HL-60 (cell line): ENCODE measurements at regions not wholly inside any gene's neighbourhood (a gene's known extent, or its start where the extent isn't known, plus 50 kb on each side); places are given as distances from the start of the nearest gene placed in this dataset.

Experiments
- GABPA ChIP-seq: IDR thresholded peaks from 2 replicates; pipeline ENCODE4 v1.6.1; 2012; ENCODE audit warnings: low read depth
- POLR2AphosphoS5 ChIP-seq: IDR thresholded peaks from 2 replicates; pipeline ENCODE4 v1.6.1; 2012; ENCODE audit warnings: low read depth
- SPI1 ChIP-seq: IDR thresholded peaks from 2 replicates; pipeline ENCODE4 v1.6.1; 2012; ENCODE audit warnings: low read depth, mild to moderate bottlenecking, borderline replicate concordance
- TF ChIP-seq, protein P1 (sequence below): IDR thresholded peaks from one replicate; pipeline ENCODE4 v1.5.1; 2011; ENCODE audit warnings: low read length, control low read depth, inconsistent platforms; ENCODE audit not compliant: insufficient read depth
- TF ChIP-seq, protein P2 (sequence below): IDR thresholded peaks from 2 replicates; pipeline ENCODE4 v1.6.1; 2012; ENCODE audit warnings: low read depth; ENCODE audit not compliant: insufficient replicate concordance

DNA sequence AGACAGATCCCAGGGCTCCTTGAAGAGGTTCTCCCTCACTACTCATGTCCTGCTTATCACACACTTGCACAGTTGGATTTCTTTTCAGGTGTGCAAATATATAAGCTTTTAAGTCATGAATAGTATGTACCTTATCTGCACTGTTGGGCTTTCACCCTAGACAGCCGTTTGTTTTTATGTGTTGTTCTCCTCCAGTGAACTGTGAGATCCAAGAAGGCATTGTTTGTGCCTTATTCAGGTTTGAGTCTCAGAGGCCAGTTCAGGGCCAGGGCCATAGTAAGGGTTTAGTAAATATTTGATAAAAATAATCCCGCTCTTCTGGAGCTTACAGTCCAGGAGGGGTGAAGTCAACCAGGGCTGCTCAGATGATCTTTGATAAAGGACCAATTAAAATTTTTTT is 480.0 kb downstream of the TMEM38B start:
- TF ChIP-seq, protein P1, sequence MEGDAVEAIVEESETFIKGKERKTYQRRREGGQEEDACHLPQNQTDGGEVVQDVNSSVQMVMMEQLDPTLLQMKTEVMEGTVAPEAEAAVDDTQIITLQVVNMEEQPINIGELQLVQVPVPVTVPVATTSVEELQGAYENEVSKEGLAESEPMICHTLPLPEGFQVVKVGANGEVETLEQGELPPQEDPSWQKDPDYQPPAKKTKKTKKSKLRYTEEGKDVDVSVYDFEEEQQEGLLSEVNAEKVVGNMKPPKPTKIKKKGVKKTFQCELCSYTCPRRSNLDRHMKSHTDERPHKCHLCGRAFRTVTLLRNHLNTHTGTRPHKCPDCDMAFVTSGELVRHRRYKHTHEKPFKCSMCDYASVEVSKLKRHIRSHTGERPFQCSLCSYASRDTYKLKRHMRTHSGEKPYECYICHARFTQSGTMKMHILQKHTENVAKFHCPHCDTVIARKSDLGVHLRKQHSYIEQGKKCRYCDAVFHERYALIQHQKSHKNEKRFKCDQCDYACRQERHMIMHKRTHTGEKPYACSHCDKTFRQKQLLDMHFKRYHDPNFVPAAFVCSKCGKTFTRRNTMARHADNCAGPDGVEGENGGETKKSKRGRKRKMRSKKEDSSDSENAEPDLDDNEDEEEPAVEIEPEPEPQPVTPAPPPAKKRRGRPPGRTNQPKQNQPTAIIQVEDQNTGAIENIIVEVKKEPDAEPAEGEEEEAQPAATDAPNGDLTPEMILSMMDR = no peak
- no peak for TF ChIP-seq POLR2AphosphoS5
- no peak for TF ChIP-seq SPI1
- TF ChIP-seq, protein P2, sequence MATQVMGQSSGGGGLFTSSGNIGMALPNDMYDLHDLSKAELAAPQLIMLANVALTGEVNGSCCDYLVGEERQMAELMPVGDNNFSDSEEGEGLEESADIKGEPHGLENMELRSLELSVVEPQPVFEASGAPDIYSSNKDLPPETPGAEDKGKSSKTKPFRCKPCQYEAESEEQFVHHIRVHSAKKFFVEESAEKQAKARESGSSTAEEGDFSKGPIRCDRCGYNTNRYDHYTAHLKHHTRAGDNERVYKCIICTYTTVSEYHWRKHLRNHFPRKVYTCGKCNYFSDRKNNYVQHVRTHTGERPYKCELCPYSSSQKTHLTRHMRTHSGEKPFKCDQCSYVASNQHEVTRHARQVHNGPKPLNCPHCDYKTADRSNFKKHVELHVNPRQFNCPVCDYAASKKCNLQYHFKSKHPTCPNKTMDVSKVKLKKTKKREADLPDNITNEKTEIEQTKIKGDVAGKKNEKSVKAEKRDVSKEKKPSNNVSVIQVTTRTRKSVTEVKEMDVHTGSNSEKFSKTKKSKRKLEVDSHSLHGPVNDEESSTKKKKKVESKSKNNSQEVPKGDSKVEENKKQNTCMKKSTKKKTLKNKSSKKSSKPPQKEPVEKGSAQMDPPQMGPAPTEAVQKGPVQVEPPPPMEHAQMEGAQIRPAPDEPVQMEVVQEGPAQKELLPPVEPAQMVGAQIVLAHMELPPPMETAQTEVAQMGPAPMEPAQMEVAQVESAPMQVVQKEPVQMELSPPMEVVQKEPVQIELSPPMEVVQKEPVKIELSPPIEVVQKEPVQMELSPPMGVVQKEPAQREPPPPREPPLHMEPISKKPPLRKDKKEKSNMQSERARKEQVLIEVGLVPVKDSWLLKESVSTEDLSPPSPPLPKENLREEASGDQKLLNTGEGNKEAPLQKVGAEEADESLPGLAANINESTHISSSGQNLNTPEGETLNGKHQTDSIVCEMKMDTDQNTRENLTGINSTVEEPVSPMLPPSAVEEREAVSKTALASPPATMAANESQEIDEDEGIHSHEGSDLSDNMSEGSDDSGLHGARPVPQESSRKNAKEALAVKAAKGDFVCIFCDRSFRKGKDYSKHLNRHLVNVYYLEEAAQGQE = no peak
- no peak for TF ChIP-seq GABPA
